OCI-LY1 (cell line): ENCODE measurements at regions not wholly inside any gene's neighbourhood (a gene's known extent, or its start where the extent isn't known, plus 50 kb on each side); places are given as distances from the start of the nearest gene placed in this dataset.

Experiments
- H2AFZ ChIP-seq: fragments of 200-600 bp; sonication (generic), shearing (Covaris generic); 2 replicates; pipeline ENCODE4 v1.6.0; 2014; ENCODE audit warnings: antibody characterized with exemption, mild to moderate bottlenecking, low read length
- H3F3A ChIP-seq: fragments of 200-600 bp; sonication (generic), shearing (Covaris generic); 2 replicates; pipeline ENCODE4 v1.6.0; 2014; ENCODE audit warnings: mild to moderate bottlenecking, antibody characterized with exemption, low read length, moderate library complexity; ENCODE audit not compliant: insufficient read depth
- H3K27ac ChIP-seq: fragments of 200-600 bp; sonication (generic); 2 replicates; pipeline ENCODE4 v1.5.1; 2014; ENCODE audit warnings: low read length, mixed run types, mild to moderate bottlenecking, low read depth; ENCODE audit not compliant: poor library complexity, severe bottlenecking
- H3K27me3 ChIP-seq: fragments of 200-600 bp; sonication (generic); 2 replicates; pipeline ENCODE4 v1.6.0; 2014; ENCODE audit warnings: antibody characterized with exemption, mild to moderate bottlenecking, low read length, moderate library complexity; ENCODE audit not compliant: insufficient read depth
- H3K36me3 ChIP-seq: fragments of 200-600 bp; sonication (generic); 2 replicates; pipeline ENCODE4 v1.6.1; 2014; ENCODE audit warnings: mild to moderate bottlenecking, antibody characterized with exemption, low read length, moderate library complexity, mixed read lengths; ENCODE audit not compliant: insufficient read depth
- H3K4me1 ChIP-seq: fragments of 200-600 bp; sonication (generic); 2 replicates; pipeline ENCODE4 v1.5.1; 2014; ENCODE audit warnings: mild to moderate bottlenecking, low read length, moderate library complexity; ENCODE audit not compliant: insufficient read depth, severe bottlenecking
- H3K4me2 ChIP-seq: fragments of 200-600 bp; sonication (generic), shearing (Covaris generic); 2 replicates; pipeline ENCODE4 v1.6.1; 2014; ENCODE audit warnings: low read length
- H3K4me3 ChIP-seq: fragments of 200-600 bp; sonication (generic); 2 replicates; pipeline ENCODE4 v1.5.1; 2014; ENCODE audit warnings: low read length, low read depth, mild to moderate bottlenecking, mixed read lengths; ENCODE audit not compliant: poor library complexity, severe bottlenecking
- H3K79me2 ChIP-seq: fragments of 200-600 bp; shearing (Covaris generic); 2 replicates; pipeline ENCODE4 v1.6.1; 2016; ENCODE audit warnings: mixed run types, low read length, mixed read lengths; ENCODE audit not compliant: insufficient read depth
- H3K9ac ChIP-seq: fragments of 200-600 bp; sonication (generic), shearing (Covaris generic); 2 replicates; pipeline ENCODE4 v1.6.1; 2014; ENCODE audit warnings: mild to moderate bottlenecking, low read length, mixed read lengths
- H3K9me2 ChIP-seq: fragments of 200-600 bp; sonication (generic), shearing (Covaris generic); 2 replicates; pipeline ENCODE4 v1.6.1; 2014; ENCODE audit warnings: low read depth, mild to moderate bottlenecking, low read length, mixed read lengths
- H3K9me3 ChIP-seq: fragments of 200-600 bp; shearing (Covaris generic); 2 replicates; pipeline ENCODE4 v1.6.1; 2014; ENCODE audit warnings: low read length, mixed read lengths
- H4K20me1 ChIP-seq: fragments of 200-600 bp; sonication (generic), shearing (Covaris generic); 2 replicates; pipeline ENCODE4 v1.6.0; 2016; ENCODE audit warnings: mild to moderate bottlenecking, low read length; ENCODE audit not compliant: insufficient read depth
- CTCF ChIP-seq: fragments of 200-600 bp; sonication (generic), shearing (Covaris generic); IDR thresholded peaks from 2 replicates; pipeline ENCODE4 v1.5.1; 2017; ENCODE audit warnings: mild to moderate bottlenecking, antibody characterized with exemption, low read length, moderate library complexity, mixed read lengths
- EZH2 ChIP-seq: fragments of 200-600 bp; sonication (generic), shearing (Covaris generic); IDR thresholded peaks from 2 replicates; pipeline ENCODE4 v1.8.0; 2017; ENCODE audit warnings: borderline replicate concordance, mixed run types, mild to moderate bottlenecking, antibody characterized with exemption, low read length, moderate library complexity, mixed read lengths

- Histone ChIP-seq H3K4me1 (peaks cover 12% of the 10 kb centered on the region), H3K79me2 (no peaks in the 10 kb centered on the region), H4K20me1 (no peaks in the 10 kb centered on the region), H3K4me2 (no peak overlapping the region), H3K9ac (no peak overlapping the region), H3K4me3 (no peak overlapping the region), H3F3A (no peaks in the 10 kb centered on the region), H3K27me3 (0 out of 2 replicates have a peak, but pooled peaks cover 6% of the 10 kb centered on the region), H3K9me2 (no peaks in the 10 kb centered on the region), H3K36me3 (no peaks in the 10 kb centered on the region), H2AFZ (no peak overlapping the region), H3K9me3 (no peaks in the 10 kb centered on the region), H3K27ac (no peak overlapping the region)
- TF ChIP-seq EZH2 (no peak), CTCF (no peak)
Observed at GRCh38 chr9:81832571-81833285, 95.5 kb upstream of the SPATA31D4 start.

GRCh38 chr9:81833563-81834345, 94.5 kb upstream of the SPATA31D4 start:
- Histone ChIP-seq H2AFZ (no peak overlapping the region), H4K20me1 (no peaks in the 10 kb centered on the region)

GRCh38 chr9:81841333-81841732, 86.9 kb upstream of the SPATA31D4 start:
- Histone ChIP-seq H3K9me2 (no peaks in the 10 kb centered on the region), H3K36me3 (no peaks in the 10 kb centered on the region), H3K27me3 (no peaks in the 10 kb centered on the region), H2AFZ (no peak overlapping the region), H3K9me3 (no peaks in the 10 kb centered on the region), H3K79me2 (no peaks in the 10 kb centered on the region), H3K9ac (no peak overlapping the region), H4K20me1 (no peaks in the 10 kb centered on the region), H3K4me3 (no peak overlapping the region), H3K27ac (no peak overlapping the region), H3F3A (no peaks in the 10 kb centered on the region), H3K4me1 (no peaks in the 10 kb centered on the region), H3K4me2 (no peak overlapping the region)
- TF ChIP-seq CTCF, result no peak
- TF ChIP-seq EZH2, result no peak

More at GRCh38 chr9:81833563-81834345, 94.5 kb upstream of the SPATA31D4 start:
- no peaks in the 10 kb centered on the region for H3F3A ChIP-seq
- no peak overlapping the region for H3K27ac ChIP-seq
- no peaks in the 10 kb centered on the region for H3K79me2 ChIP-seq
- H3K36me3 ChIP-seq, result no peaks in the 10 kb centered on the region
- TF ChIP-seq CTCF, result peak; percentile 38; the same call in 1 of the 2 replicates
- no peak for TF ChIP-seq EZH2
- no peaks in the 10 kb centered on the region for H3K9me3 ChIP-seq
- H3K27me3 ChIP-seq, result 0 out of 2 replicates have a peak, but pooled peaks cover 6% of the 10 kb centered on the region
- no peaks in the 10 kb centered on the region for H3K9me2 ChIP-seq
- no peak overlapping the region for H3K4me2 ChIP-seq
- no peak overlapping the region for H3K9ac ChIP-seq
- no peak overlapping the region for H3K4me3 ChIP-seq
- peaks cover 3% of the 10 kb centered on the region for H3K4me1 ChIP-seq
